ENCODE measurements at regions not wholly inside any gene's neighbourhood (a gene's known extent, or its start where the extent isn't known, plus 50 kb on each side); places are given as distances from the start of the nearest gene placed in this dataset.

- WGBS, 2 donors = 49 to 67% methylated on average over 13 of the region's 13 CpGs
- Histone ChIP-seq H3K4me3 (no peak overlapping the region), H3K27ac (ENCODE audit: low read depth in 1 of 2, low read length in 1 of 2) (no peak overlapping the region), H3K36me3 (ENCODE audit: control insufficient read depth in 4 of 4, insufficient read depth in 4 of 4, low read length in 4 of 4) (no peaks in the 10 kb centered on the region), H3K9ac (ENCODE audit: insufficient read depth in 1 of 2, low read length in 2 of 2) (peak overlapping the region in 1 of 2 donors; percentile 20), H3K9me3 (ENCODE audit: control insufficient read depth in 4 of 4, insufficient read depth in 3 of 4, low read length in 3 of 4) (peaks cover 0 to 4% (median 2%) of the 10 kb centered on the region in 4 donors), H3K4me1 (ENCODE audit: control insufficient read depth in 5 of 5, insufficient read depth in 5 of 5, low read length in 5 of 5) (peaks cover 0 to 12% (median 0%) of the 10 kb centered on the region in 5 donors), H3K27me3 (ENCODE audit: control insufficient read depth in 3 of 3, insufficient read depth in 3 of 3, low read length in 2 of 3) (no peaks in the 10 kb centered on the region)
- ATAC-seq (ENCODE audit: insufficient read depth, low FRiP score) (no peak), DNase-seq (peak; percentile 79 to 97 (median 96))
- no peak for TF ChIP-seq CTCF (IDR thresholded peaks at IDR 0.05; ENCODE audit: control extremely low read depth, extremely low read depth)
Measured at GRCh38 chr12:115810122-115810901, 467.2 kb downstream of the MED13L start.

- no peak for ATAC-seq (ENCODE audit: insufficient read depth, low FRiP score)
- no peak for TF ChIP-seq CTCF (IDR thresholded peaks at IDR 0.05; ENCODE audit: control extremely low read depth, extremely low read depth)
Measured at GRCh38 chr12:115806000-115806399, 471.5 kb downstream of the MED13L start.

DNA sequence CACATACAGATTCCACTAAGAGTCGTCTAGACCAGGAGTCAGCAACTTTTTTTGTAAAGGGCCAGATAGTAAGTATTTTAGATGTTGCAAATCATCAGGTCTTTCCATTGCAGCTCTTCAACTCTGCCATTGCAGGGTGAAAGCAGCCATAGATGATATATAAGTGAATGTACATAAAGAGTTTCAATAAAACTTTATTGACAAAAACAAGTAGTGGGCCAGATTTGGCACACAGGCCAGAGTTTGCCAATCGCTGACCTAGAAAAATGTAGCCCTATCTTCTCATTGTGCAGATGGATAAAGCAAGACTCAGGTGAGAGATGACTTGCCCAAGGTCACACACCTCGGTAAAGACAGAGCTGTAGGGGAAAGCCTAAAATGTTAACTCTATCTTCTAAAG is 474.7 kb downstream of the MED13L start:
- Histone ChIP-seq H3K36me3 (ENCODE audit: control insufficient read depth in 4 of 4, insufficient read depth in 4 of 4, low read length in 4 of 4) (no peaks in the 10 kb centered on the region), H3K4me1 (ENCODE audit: control insufficient read depth in 5 of 5, insufficient read depth in 5 of 5, low read length in 5 of 5) (peaks cover 0 to 13% (median 0%) of the 10 kb centered on the region in 5 donors), H3K9me3 (ENCODE audit: control insufficient read depth in 4 of 4, insufficient read depth in 3 of 4, low read length in 3 of 4) (no peaks in the 10 kb centered on the region), H3K4me3 (no peak overlapping the region), H3K27me3 (ENCODE audit: control insufficient read depth in 3 of 3, insufficient read depth in 3 of 3, low read length in 2 of 3) (no peaks in the 10 kb centered on the region), H3K27ac (ENCODE audit: low read depth in 1 of 2, low read length in 1 of 2) (no peak overlapping the region), H3K9ac (ENCODE audit: insufficient read depth in 1 of 2, low read length in 2 of 2) (no peak overlapping the region)
- TF ChIP-seq CTCF (IDR thresholded peaks at IDR 0.05; ENCODE audit: control extremely low read depth, extremely low read depth) = no peak
- no peak for ATAC-seq (ENCODE audit: insufficient read depth, low FRiP score)
- 87 to 93% methylated on average over 3 of the region's 3 CpGs for WGBS, 2 donors
- no peak for DNase-seq

More at GRCh38 chr12:115806000-115806399, 471.5 kb downstream of the MED13L start:
- Histone ChIP-seq H3K9ac (ENCODE audit: insufficient read depth in 1 of 2, low read length in 2 of 2) (no peak overlapping the region), H3K4me1 (ENCODE audit: control insufficient read depth in 5 of 5, insufficient read depth in 5 of 5, low read length in 5 of 5) (peaks cover 0 to 20% (median 0%) of the 10 kb centered on the region in 5 donors), H3K27ac (ENCODE audit: low read depth in 1 of 2, low read length in 1 of 2) (no peak overlapping the region), H3K27me3 (ENCODE audit: control insufficient read depth in 3 of 3, insufficient read depth in 3 of 3, low read length in 2 of 3) (no peaks in the 10 kb centered on the region), H3K9me3 (ENCODE audit: control insufficient read depth in 4 of 4, insufficient read depth in 3 of 4, low read length in 3 of 4) (no peaks in the 10 kb centered on the region), H3K36me3 (ENCODE audit: control insufficient read depth in 4 of 4, insufficient read depth in 4 of 4, low read length in 4 of 4) (no peaks in the 10 kb centered on the region), H3K4me3 (no peak overlapping the region)
- DNase-seq = no peak
- 74 to 79% methylated on average over 3 of the region's 3 CpGs for WGBS, 2 donors
